Stimulated activated CD8-positive, alpha-beta memory T cell treated with anti-CD3 and anti-CD28 coated beads, Interleukin-12 subunit alpha, Interleukin-12 subunit beta, amount 100 ng/mL, for 1 hour (primary cell): ENCODE measurements at regions not wholly inside any gene's neighbourhood (a gene's known extent, or its start where the extent isn't known, plus 50 kb on each side); places are given as distances from the start of the nearest gene placed in this dataset.

Experiments used
- DNase-seq: peaks from one replicate; pipeline ENCODE4 v3.0.0-alpha.2; 2020; ENCODE audit warnings: low read depth

DNA sequence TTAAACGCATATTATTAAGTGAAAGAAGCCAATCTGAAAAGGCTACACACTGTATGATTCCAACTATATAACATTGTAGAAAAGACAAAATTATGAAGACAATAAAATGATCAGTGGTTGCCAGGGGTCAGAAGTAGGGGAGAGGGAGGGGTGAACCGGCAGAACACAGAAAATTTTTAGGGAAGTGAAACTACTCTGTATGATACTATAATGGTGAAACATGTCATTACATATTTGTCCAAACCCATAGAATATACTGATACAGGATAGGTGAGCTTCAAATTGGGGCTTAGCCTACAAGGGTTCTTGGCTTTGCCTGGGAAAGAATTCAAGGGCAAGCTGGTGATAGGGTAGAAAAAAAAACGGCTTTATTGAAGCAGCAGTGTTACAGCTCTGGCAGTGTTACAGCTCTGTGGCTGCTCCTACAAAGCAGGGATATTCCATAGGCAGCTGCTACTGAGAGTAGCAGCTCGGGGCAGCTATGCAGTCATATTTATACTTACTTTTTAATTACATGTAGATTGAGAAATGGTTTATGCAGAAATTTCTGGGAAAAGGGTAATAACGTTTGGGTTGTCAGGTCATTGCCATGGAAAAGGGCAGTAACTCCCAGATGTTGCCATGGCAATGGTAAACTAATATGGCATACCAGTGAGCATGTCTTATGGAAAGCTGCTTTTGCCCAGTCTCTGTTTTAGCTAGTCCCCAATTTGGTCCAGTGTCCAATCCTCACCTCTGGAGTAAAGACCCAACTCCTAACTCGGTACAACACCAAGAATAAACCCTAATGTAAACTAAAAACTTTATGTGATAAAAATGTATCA, 125.1 kb upstream of the SLC25A36 start:
- DNase-seq, result no peak

DNA sequence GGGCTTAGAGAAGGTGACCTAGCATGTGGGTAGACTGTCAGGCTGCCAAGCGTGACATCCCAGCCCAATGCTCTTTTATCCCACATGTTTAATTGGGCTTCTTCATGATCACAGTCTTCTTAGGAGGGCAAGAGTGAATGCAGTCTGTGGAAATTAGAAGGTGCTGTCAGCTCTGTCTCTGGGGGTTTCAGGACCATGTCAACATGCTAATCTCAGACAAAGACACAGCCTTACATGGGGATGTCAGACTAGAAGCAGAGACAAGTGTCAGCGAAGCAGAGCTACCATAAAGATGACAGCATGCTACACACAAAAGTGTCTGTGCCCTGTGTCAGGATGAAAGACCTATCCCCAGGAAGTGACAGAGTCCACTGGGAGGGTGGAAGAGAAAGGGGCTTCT, 120.1 kb upstream of the SLC25A36 start:
- no peak for DNase-seq

DNA sequence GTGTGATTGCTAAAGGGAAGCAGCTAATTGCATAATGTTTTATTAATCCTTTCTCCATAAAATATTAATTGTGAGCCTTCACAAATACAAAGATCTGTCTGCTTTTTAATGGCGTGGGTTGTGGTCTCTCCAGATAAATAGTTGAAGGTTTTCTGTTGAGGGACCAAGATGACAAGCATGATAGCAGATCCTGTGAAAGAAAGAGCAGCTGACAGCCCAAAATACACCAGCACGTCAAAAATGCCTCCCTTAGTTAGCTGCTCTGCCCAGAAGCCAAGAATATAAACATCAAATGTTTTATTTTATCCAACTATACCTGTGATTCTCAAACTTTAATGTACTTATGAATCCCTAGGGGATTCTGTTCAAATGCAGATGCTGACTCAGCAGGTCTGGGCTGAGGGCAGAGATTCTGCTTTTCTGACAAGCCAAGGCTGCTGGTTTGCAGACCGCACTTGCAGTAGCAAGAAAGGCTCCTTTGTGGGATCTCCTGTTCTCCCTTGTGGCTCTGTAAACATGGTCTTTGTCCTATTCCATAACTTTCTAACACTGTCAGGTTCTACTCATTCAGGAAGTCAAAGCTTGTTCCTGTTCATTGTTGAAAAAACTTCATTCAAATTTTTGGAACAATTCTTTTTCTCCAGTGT, 119.1 kb upstream of the SLC25A36 start:
- no peak for DNase-seq

DNA sequence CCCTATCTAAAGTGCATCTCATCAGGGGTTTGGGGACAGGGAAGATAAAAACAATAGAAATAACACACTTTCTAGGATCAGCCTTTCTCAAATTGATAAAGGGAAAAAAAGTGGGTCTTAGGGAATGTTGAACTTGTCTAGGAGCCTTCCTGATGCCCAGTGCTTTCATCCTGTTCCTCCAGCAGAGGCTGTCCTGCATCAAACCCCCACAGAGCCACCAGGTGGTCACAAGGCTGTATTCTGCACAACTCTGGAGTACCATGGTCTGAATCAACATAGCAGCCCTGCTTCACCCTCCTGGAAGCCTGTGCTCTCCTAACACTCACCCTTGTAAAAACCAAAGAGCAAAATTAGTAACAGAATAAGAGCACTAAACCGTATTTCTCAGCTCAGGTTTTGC, 118.5 kb upstream of the SLC25A36 start:
- DNase-seq, result no peak

DNA sequence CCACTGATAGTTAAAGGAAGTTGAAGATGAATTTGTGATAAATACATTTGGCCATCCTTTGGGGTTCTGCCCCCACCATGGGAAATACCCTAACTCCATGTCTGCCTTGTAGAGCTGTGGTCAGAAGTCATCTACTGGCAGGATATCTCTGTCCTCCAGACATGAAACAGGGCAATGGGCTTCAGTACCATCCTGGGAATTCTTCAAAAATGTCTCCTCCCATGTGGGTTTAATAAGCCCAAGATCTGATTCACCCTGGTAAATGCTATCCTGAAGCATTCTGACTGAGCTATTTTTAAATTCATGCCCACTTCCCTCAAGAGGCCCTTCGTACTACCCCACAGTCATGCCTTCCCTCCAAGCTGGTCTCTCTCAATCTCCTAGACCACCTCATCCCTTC, 113.7 kb upstream of the SLC25A36 start:
- no peak for DNase-seq

- no peak for DNase-seq
Measured at GRCh38 chr3:140828585-140828984, 113.1 kb upstream of the SLC25A36 start.

DNA sequence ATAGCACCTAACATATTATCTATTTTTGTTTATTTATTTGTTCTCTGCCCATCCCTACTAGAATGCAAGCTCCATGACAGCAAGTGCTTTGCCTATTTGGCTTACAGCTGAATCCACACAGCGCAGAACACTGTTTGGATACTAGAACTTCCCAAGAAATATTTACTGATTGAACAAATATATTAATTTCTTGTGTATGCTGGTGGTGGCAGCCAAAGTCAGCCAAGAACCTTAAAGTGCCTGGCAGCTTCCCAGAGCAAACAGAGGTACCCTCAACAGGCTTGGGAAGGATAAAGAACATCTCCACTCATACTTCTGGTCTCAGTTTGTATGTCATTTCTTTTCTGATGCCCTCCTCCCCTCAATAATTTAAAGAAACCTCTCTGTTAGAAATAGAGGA, 111.8 kb upstream of the SLC25A36 start:
- DNase-seq, result no peak

DNA sequence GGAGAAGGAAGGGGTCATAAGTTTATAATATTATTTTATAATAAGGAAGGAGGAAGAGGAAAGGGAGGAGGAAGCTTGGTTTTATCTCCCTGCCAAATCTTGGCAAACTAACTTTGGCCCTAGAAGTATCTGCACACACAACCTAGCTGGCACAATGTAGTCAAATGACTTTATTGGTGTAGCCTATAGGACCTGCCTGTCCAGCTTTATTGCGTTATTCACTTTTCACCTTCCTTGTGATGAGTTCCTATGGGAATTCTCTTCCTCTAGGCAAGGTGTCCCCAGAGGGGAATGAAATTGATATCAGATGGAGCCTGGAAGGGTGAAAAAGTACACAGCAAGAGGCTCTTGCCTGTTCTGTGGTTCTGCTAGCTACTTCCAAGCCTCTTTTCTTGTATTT, 111.2 kb upstream of the SLC25A36 start:
- DNase-seq, result no peak

- no peak for DNase-seq
Measured at GRCh38 chr3:140832883-140833282, 108.8 kb upstream of the SLC25A36 start.

- DNase-seq, result no peak
Measured at GRCh38 chr3:140834266-140835037, 107.2 kb upstream of the SLC25A36 start.

GRCh38 chr3:140842984-140843649, 98.5 kb upstream of the SLC25A36 start:
- no peak for DNase-seq

GRCh38 chr3:140843656-140844055, 98.0 kb upstream of the SLC25A36 start:
- no peak for DNase-seq

- no peak for DNase-seq
Measured at GRCh38 chr3:140844072-140844471, 97.6 kb upstream of the SLC25A36 start.

GRCh38 chr3:140845882-140846281, 95.8 kb upstream of the SLC25A36 start:
- no peak for DNase-seq

- no peak for DNase-seq
Measured at GRCh38 chr3:140848666-140849065, 93.0 kb upstream of the SLC25A36 start.

- no peak for DNase-seq
Measured at GRCh38 chr3:140850210-140850955, 91.3 kb upstream of the SLC25A36 start.

- no peak for DNase-seq
Measured at GRCh38 chr3:140854961-140855360, 86.7 kb upstream of the SLC25A36 start.

DNA sequence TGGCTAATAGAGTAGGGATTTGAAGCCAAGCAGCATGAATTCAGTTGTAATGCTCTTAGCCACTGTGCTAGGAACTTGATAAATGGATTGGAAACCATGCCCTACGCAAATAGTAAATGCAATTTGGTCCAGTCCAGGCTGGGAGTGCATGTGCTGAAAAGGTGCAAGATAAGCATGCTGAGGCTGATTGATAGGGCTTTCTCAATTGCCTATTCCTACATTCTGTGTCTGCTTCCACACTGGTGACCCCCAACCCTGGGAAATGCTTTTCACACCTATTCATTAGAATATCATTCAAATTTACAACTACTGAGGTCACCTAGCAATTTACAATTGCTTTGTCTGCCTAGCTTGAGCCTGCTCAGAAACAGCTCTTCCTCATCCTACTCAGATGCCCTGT, 84.7 kb upstream of the SLC25A36 start:
- no peak for DNase-seq

DNA sequence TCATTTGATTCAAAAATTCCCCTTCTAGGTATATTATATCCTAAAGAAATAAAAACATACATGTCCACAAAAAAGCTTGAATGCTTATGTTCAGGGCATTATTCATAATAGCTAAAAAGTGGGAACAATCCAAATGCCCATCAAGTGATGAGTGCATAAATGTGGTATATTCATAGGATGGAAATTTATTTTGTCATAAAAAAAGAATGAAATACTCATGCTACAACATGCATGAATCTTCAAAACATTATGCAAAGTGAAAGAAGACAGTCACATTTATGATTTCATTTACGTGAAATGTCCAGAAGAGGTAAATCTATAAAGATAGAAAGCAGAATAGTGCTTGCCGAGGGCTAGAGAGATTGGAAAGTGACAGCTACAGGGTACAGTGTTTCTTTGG, 83.6 kb upstream of the SLC25A36 start:
- DNase-seq, result no peak

DNA sequence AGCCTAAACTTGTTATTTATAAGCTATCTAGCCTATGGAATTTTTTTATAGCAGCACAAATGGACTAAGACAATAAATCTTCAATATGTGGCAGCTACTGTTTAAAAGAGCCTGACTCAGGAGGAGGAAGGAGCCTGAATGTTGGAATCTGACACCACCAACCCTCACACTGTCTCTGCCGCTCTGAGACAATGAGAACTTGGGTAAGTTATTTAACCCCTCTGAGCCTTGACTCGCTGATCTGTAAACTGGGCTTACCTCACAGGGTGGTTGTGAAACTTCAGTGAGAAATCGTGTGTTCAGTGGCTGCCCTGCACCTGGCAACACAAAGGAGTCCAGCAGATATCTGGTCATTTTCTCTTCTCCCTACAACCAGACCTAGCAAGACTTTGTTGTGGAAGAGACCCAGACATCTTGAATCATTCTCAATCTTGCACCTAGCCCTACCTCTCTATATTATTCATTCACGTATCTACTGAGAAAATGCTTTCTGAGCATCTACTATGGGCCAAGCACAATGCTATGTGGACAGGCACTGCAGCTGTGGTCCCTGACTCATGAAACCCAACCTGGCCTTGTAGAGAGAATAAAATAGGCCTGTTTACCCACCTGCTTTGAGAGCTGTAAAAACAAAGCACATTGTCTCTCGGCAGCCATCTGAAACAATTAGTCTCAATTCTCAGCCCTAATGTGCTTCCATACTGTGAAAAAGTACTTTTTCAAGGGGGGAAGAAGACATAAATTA, 81.9 kb upstream of the SLC25A36 start:
- DNase-seq, result no peak

DNA sequence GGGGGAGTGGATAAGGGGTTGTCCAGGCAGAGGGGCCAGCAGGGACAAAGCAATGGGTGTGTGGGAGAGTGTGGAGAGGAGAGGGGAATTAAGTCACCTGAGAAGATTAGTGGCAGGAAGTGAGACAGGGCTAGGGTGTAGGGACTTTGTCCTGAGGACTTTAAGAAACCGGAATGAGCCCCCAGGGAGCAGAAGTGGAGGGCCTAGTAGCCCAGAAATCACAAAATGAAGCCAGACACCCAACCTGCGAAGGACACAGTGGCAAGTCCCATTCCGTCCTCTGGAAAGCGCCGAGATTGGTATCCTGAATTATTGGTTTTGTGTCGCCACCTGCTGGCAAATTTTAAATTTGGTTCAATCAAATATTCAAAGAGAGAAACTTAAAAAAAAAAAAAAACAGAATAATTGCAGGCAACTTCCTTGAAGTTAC, 78.0 kb upstream of the SLC25A36 start:
- DNase-seq, result peak; percentile 4
